CD4-positive, alpha-beta T cell treated with Interleukin-15 for 4 hours (primary cell): ENCODE measurements at regions not wholly inside any gene's neighbourhood (a gene's known extent, or its start where the extent isn't known, plus 50 kb on each side); places are given as distances from the start of the nearest gene placed in this dataset.

ENCODE experiments used
- DNase-seq: peaks from one replicate; pipeline ENCODE4 v3.0.0-alpha.2; 2020; ENCODE audit warnings: low spot score

DNA sequence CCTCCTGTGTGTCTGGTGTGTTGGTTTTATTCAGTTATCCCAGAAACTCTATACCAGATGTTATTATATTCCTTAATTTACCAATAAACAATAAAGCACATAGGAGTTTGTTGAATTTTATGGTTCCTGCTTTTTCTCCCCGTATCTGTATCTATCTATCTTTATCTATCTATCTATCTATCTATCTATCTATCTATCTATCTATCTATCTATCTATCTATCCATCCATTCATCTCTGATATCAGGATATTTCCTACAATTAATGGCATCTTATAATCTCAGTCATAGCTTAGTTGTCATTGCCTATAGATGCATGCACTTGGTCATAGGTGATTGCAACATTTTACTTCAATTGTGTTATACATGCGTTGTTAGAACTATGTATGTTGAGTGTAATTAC, 500.2 kb upstream of the ZEB2 start:
- no peak for DNase-seq

- no peak for DNase-seq
These were observed 498.6 kb upstream of the ZEB2 start for GRCh38 chr2:145018502-145018901.

GRCh38 chr2:145017149-145017548, 497.2 kb upstream of the ZEB2 start:
- DNase-seq: no peak

GRCh38 chr2:145016711-145017110, 496.8 kb upstream of the ZEB2 start:
- DNase-seq: no peak

DNA sequence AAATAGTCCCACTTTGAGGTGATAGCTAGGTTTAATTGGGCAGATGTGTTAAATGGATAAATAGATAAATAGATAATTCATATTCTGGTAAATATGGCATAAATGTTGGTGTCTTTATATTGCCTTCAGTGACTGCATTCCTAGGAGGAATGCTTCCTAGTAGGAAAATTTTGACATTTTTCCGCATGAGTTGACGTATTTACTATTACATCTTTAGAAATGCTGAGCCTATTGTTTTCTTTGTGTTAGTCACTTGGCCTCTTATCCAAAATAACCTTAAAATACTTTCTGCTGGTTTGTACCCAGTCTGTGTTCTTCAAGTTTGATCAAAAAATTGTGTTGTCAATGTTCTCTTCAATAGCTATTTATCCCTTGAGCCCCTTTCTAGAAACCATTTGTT, 495.6 kb upstream of the ZEB2 start:
- DNase-seq: no peak

GRCh38 chr2:145012806-145013205, 492.9 kb upstream of the ZEB2 start:
- no peak for DNase-seq

GRCh38 chr2:145012214-145012670, 492.3 kb upstream of the ZEB2 start:
- DNase-seq: no peak

DNA sequence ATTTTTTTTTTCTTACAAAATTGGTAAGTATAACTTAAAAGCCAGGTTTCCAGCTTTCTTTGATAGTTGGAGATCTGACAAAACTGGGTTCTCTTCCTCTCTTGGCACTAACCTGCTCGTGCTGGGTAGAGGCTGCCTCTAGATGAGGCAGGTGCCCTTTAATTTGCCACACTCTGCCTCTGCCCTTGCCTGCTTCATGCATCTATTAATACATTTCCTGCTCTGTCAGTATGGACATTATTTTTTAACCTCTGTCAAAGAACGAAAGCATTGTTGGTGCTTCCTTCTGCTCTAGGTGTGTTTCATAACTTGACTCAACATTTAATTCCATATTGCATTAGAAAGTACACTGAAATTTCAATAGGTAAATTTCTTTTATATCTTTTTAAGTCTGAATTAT, 490.7 kb upstream of the ZEB2 start:
- no peak for DNase-seq

- no peak for DNase-seq
These were observed 488.0 kb upstream of the ZEB2 start for GRCh38 chr2:145007960-145008263.

DNA sequence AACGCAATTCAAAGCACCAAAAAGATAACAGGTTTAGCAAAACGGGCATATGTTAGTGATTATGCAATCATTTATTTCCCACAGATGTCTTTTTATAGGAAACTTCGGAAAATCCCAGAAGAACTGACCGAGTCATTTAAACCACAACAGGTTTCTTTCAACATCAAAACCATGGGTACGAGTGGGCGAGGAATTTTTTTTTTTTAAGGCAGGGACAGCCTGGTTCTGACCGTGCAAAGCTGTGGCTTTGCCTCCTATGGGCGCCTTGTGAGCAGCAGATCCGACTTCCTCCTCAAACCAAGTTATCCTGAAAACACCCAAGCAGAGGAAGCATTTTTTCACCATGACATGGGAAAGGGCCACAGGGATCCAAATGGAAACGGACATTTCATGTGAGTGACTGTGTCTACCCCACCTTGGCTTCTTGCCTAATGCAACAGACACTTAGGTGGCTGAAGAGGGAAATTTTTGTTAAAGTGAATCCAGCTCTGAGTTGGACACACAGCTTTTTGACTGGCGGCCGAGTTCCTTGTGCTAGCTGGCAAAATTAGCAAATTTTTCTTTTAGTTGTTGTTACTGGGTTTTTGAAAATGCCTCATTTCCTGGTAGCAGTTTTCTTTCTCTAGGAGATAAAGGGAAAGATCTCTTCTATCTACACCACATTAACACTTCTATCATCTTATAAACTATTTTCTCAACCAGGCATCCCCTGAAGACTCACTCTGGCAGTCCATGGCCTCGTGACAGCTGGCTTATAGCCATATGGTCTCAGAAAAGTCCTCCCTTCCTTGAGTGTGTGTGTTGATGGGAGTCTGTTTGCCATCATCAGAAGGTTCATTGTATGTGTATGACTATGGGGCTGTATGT, 487.4 kb upstream of the ZEB2 start:
- DNase-seq: no peak

- DNase-seq: no peak
These were observed 482.7 kb upstream of the ZEB2 start for GRCh38 chr2:145002624-145003023.

DNA sequence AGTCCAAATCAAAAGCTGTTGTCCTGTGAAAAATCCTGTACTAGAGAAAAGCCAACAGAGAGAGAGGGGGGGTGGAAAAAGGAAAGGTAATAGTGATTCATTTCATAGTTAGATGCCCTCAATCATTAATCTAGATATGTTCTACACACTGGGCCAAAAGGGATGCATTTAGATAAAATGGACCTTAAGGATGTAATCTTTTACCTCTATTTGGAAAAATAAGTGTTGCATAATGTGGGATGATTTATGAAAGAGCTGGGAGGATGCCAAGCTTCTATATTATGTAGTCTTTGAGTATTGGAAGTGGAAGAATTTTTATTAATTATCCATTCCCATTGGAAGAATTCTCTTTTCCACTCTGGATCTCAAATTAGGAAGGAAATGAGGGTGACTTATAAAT, 480.5 kb upstream of the ZEB2 start:
- no peak for DNase-seq

GRCh38 chr2:144999936-145000335, 480.0 kb upstream of the ZEB2 start:
- no peak for DNase-seq

- DNase-seq: no peak
These were observed 479.4 kb upstream of the ZEB2 start for GRCh38 chr2:144999071-144999875.

- no peak for DNase-seq
These were observed 478.5 kb upstream of the ZEB2 start for GRCh38 chr2:144998435-144998834.

DNA sequence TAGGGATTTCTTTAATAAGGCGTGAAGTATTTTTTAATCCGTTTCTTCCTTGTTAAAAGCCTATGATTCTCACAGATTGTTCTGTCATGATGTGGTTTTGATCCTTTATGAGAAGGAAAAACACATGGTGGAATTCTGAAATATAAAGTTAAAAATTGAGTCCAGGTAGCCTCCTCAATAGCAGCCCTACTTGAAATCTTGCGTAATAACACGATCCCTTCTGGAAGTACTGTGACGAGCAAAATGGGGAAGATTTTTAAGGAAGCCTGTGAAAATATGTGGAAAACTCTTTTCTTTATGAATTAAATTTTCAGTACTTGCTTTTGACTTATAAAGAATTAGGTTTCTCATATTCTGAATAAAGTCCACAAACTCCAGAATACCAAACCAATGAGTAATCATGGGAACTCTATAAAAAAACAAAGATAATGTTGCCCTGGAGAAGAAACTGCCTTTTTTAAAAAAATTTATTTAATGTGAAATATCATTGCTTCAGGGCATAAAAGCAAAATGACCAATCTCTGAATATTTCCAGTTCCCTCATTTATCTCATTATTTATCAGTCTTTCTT, 476.4 kb upstream of the ZEB2 start:
- no peak for DNase-seq

GRCh38 chr2:144995482-144995881, 475.6 kb upstream of the ZEB2 start:
- DNase-seq: no peak

GRCh38 chr2:144990661-144991060, 470.7 kb upstream of the ZEB2 start:
- DNase-seq: no peak

GRCh38 chr2:144989579-144990270, 469.8 kb upstream of the ZEB2 start:
- no peak for DNase-seq

DNA sequence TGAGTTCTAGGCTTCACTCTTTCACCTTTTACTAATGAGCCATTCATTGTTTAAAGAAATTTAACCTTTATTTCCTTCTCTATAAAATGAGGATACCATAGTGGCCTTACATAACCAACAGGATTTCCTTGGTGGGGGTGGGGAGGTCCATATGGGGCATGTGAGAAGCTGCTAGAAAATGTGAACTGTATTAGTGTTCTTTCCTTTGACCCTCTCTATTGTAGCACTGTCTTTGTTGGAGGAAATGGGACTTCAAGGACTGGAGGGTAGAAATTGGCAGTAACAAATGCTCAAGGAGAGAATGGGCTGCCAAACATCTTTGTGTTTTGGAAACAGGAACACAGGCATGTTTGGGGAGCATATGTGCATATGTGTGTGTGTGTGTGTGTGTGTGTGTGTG, 468.7 kb upstream of the ZEB2 start:
- no peak for DNase-seq

- DNase-seq: no peak
These were observed 466.8 kb upstream of the ZEB2 start for GRCh38 chr2:144986691-144987090.

- no peak for DNase-seq
These were observed 464.1 kb upstream of the ZEB2 start for GRCh38 chr2:144984038-144984437.

- DNase-seq: no peak
These were observed 463.2 kb upstream of the ZEB2 start for GRCh38 chr2:144983107-144983506.
